OCI-LY7 (cell line): ENCODE measurements at regions not wholly inside any gene's neighbourhood (a gene's known extent, or its start where the extent isn't known, plus 50 kb on each side); places are given as distances from the start of the nearest gene placed in this dataset.

Source experiments
- CTCF ChIP-seq: fragments of 200-600 bp; sonication (generic); conservative IDR thresholded peaks from 2 replicates; pipeline ENCODE4 v1.5.1; 2014; ENCODE audit warnings: mild to moderate bottlenecking, antibody characterized with exemption, low read length, moderate library complexity, mixed read lengths
- EZH2phosphoT487 ChIP-seq: fragments of 200-600 bp; sonication (generic); IDR thresholded peaks from 2 replicates; pipeline ENCODE4 v1.6.1; 2018; ENCODE audit warnings: low read depth, borderline replicate concordance, mild to moderate bottlenecking, mixed run types, antibody characterized with exemption, low read length, moderate library complexity, mixed read lengths

DNA sequence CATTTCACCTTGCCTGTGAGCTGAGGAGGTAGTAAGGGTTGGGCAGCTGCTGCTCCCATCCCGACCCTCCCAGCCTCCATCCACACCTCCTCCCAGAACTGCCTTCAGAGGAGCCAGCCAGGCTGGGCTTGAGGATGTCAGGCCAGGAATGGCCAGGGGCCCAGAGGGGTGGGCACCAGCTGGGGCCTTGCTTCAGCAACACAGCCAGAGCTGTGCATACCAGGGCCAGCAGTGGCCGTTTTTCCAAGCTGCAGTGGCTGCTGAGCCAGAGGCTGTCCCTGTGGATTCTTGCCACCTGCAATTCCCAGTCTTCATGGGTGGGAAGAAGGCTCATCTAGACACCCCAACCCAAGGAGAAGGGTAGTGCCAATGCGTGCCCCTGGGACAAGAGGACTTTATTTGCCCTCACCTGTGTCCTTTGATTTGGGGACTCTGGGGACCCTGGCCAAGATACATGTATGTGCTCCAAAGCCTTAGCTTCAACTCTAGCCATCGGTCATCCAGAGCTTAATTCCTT is 153.4 kb upstream of the SDK2 start:
- TF ChIP-seq CTCF (no peak), EZH2phosphoT487 (no peak)
